HEK293 (cell line): ENCODE measurements at regions not wholly inside any gene's neighbourhood (a gene's known extent, or its start where the extent isn't known, plus 50 kb on each side); places are given as distances from the start of the nearest gene placed in this dataset.

Source experiments
- GLI4 ChIP-seq: fragments of 450-650 bp; formaldehyde crosslinking; IDR thresholded peaks from 2 replicates; pipeline ENCODE4 v1.5.1; 2016; ENCODE audit warnings: missing biosample characterization, missing genetic modification characterization
- HOXC10 ChIP-seq: sonication (generic); formaldehyde crosslinking; IDR thresholded peaks from 2 replicates; pipeline ENCODE4 v1.8.1; 2023; ENCODE audit warnings: mild to moderate bottlenecking, missing genetic modification reagents
- KLF10 ChIP-seq: fragments of 450-650 bp; IDR thresholded peaks from 2 replicates; pipeline ENCODE4 v1.5.1; 2018; ENCODE audit warnings: missing biosample characterization, mild to moderate bottlenecking, missing genetic modification characterization
- PRDM10 ChIP-seq: fragments of 450-650 bp; formaldehyde crosslinking; IDR thresholded peaks from 2 replicates; pipeline ENCODE4 v1.5.1; 2016; ENCODE audit warnings: missing biosample characterization, missing genetic modification characterization
- REST ChIP-seq: fragments of 450-650 bp; formaldehyde crosslinking; IDR thresholded peaks from 2 replicates; pipeline ENCODE4 v1.5.1; 2016; ENCODE audit warnings: missing biosample characterization, missing genetic modification characterization
- YY1 ChIP-seq: fragments of 450-650 bp; formaldehyde crosslinking; IDR thresholded peaks from 2 replicates; pipeline ENCODE4 v1.5.1; 2018; ENCODE audit warnings: missing biosample characterization, missing genetic modification characterization
- ZFHX2 ChIP-seq: fragments of 450-650 bp; formaldehyde crosslinking; conservative IDR thresholded peaks from 2 replicates; pipeline ENCODE4 v1.5.1; 2016; ENCODE audit warnings: missing biosample characterization, missing genetic modification characterization
- ZFP41 ChIP-seq: fragments of 450-650 bp; formaldehyde crosslinking; IDR thresholded peaks from 2 replicates; pipeline ENCODE4 v1.5.1; 2016; ENCODE audit warnings: missing biosample characterization, missing genetic modification characterization, borderline replicate concordance
- ZNF10 ChIP-seq: fragments of 450-650 bp; formaldehyde crosslinking; IDR thresholded peaks from 2 replicates; pipeline ENCODE4 v1.5.1; 2017; ENCODE audit warnings: missing biosample characterization, missing genetic modification characterization
- ZNF174 ChIP-seq: fragments of 450-650 bp; formaldehyde crosslinking; IDR thresholded peaks from 2 replicates; pipeline ENCODE4 v1.5.0; 2017; ENCODE audit warnings: missing biosample characterization, mild to moderate bottlenecking, missing genetic modification characterization
- TF ChIP-seq, protein P1 (sequence below): fragments of 450-650 bp; formaldehyde crosslinking; IDR thresholded peaks from 2 replicates; pipeline ENCODE4 v1.5.1; 2016; ENCODE audit warnings: missing biosample characterization, missing genetic modification characterization
- TF ChIP-seq, protein P2 (sequence below): fragments of 450-650 bp; IDR thresholded peaks from 2 replicates; pipeline ENCODE4 v1.5.1; 2018; ENCODE audit warnings: missing biosample characterization, missing genetic modification characterization

DNA sequence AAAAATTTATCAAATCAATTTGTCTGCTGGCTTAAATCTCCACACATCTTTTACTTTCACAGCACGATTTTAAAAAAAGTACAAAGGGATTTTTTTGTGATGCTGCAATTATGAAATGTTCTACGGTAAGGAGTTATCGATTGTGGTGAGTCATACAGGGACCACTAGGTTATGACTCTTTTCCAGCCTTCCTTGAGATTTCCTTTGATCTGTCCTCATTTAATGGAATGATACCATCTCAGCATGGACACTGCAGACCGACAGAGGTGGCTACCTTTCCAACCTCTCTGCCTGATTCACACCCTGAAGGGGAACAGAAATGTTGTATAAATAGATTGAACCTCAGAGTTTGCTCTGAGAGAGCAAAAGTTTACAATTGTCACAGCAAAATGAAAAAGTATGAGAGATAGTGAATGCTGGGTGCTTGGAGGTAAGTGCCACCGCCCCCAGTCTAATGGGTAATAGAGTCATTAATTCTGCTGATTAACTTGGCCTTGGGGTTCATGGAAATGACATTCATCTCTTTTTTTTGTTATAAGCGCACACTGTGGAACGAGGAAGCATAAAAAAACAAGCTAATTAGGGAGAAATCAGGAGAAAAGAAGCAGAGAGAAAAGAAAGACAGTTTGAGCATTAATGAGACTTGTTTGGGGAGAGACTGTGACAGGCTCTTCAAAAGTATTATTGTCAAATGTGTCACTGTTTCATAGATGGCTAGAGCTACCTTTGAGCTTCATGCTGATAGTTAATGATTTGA lies 306.0 kb downstream of the RNF144B start:
- TF ChIP-seq ZNF174 (tag by site-specific recombination) (no peak), KLF10 (no peak), PRDM10 (tag by site-specific recombination) (no peak), YY1 (tag by site-specific recombination) (no peak), HOXC10 (no peak), ZFP41 (tag by site-specific recombination) (no peak), REST (no peak), ZFHX2 (tag by site-specific recombination) (no peak), ZNF10 (no peak), GLI4 (tag by site-specific recombination) (no peak)
- TF ChIP-seq, protein P1, sequence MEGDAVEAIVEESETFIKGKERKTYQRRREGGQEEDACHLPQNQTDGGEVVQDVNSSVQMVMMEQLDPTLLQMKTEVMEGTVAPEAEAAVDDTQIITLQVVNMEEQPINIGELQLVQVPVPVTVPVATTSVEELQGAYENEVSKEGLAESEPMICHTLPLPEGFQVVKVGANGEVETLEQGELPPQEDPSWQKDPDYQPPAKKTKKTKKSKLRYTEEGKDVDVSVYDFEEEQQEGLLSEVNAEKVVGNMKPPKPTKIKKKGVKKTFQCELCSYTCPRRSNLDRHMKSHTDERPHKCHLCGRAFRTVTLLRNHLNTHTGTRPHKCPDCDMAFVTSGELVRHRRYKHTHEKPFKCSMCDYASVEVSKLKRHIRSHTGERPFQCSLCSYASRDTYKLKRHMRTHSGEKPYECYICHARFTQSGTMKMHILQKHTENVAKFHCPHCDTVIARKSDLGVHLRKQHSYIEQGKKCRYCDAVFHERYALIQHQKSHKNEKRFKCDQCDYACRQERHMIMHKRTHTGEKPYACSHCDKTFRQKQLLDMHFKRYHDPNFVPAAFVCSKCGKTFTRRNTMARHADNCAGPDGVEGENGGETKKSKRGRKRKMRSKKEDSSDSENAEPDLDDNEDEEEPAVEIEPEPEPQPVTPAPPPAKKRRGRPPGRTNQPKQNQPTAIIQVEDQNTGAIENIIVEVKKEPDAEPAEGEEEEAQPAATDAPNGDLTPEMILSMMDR: no peak
- TF ChIP-seq, protein P2, sequence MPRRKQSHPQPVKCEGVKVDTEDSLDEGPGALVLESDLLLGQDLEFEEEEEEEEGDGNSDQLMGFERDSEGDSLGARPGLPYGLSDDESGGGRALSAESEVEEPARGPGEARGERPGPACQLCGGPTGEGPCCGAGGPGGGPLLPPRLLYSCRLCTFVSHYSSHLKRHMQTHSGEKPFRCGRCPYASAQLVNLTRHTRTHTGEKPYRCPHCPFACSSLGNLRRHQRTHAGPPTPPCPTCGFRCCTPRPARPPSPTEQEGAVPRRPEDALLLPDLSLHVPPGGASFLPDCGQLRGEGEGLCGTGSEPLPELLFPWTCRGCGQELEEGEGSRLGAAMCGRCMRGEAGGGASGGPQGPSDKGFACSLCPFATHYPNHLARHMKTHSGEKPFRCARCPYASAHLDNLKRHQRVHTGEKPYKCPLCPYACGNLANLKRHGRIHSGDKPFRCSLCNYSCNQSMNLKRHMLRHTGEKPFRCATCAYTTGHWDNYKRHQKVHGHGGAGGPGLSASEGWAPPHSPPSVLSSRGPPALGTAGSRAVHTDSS (tag by site-specific recombination): no peak
